Fibroblast of the aortic adventitia (primary cell): ENCODE measurements at regions not wholly inside any gene's neighbourhood (a gene's known extent, or its start where the extent isn't known, plus 50 kb on each side); places are given as distances from the start of the nearest gene placed in this dataset.

Source experiments
- DNase-seq: peaks from one replicate; pipeline ENCODE4 v3.0.0-alpha.2; 2010; ENCODE audit warnings: low read depth
- H3K4me3 ChIP-seq: 2 replicates; pipeline ENCODE4 v1.5.1; 2011; ENCODE audit warnings: low read depth, mild to moderate bottlenecking, control low read depth, low read length, moderate library complexity
- CTCF ChIP-seq: IDR thresholded peaks from 2 replicates; pipeline ENCODE4 v1.5.1; 2011; ENCODE audit warnings: mild to moderate bottlenecking, low read length, control low read depth, inconsistent platforms; ENCODE audit not compliant: insufficient read depth

- no peak for DNase-seq
- TF ChIP-seq CTCF, result no peak
- H3K4me3 ChIP-seq, result no peak overlapping the region
Measured at GRCh38 chr10:130773941-130774340, 537.6 kb downstream of the TCERG1L start.

- no peak for DNase-seq
- H3K4me3 ChIP-seq, result no peak overlapping the region
- no peak for TF ChIP-seq CTCF
Measured at GRCh38 chr10:130774871-130775270, 536.6 kb downstream of the TCERG1L start.

GRCh38 chr10:130775311-130775710 is 536.2 kb downstream of the TCERG1L start:
- DNase-seq, result no peak
- no peak for TF ChIP-seq CTCF
- no peak overlapping the region for H3K4me3 ChIP-seq

GRCh38 chr10:130776724-130777123 is 534.8 kb downstream of the TCERG1L start:
- DNase-seq, result no peak
- no peak overlapping the region for H3K4me3 ChIP-seq
- no peak for TF ChIP-seq CTCF

GRCh38 chr10:130777507-130778165 is 533.9 kb downstream of the TCERG1L start:
- H3K4me3 ChIP-seq, result no peak overlapping the region
- DNase-seq, result no peak
- no peak for TF ChIP-seq CTCF

- no peak overlapping the region for H3K4me3 ChIP-seq
- no peak for TF ChIP-seq CTCF
- no peak for DNase-seq
Measured at GRCh38 chr10:130778166-130778545, 533.4 kb downstream of the TCERG1L start.

- no peak for DNase-seq
- no peak for TF ChIP-seq CTCF
- no peak overlapping the region for H3K4me3 ChIP-seq
Measured at GRCh38 chr10:130780763-130781162, 530.8 kb downstream of the TCERG1L start.
